IPS DF 6.9 (cell line): ENCODE measurements at regions not wholly inside any gene's neighbourhood (a gene's known extent, or its start where the extent isn't known, plus 50 kb on each side); places are given as distances from the start of the nearest gene placed in this dataset.
A peak's percentile ranks its signal among the peaks of the same experiment; 100 is the strongest.

Source experiments
- DNase-seq: peaks from one replicate; pipeline ENCODE4 v3.0.0-alpha.2; 2013; ENCODE audit warnings: low read depth, low spot score
- H3K27ac ChIP-seq: one replicate; pipeline ENCODE4 v1.5.1; 2013; ENCODE audit warnings: low read length, control low read depth
- H3K27me3 ChIP-seq: 2 replicates; pipeline ENCODE4 v1.6.1; 2013; ENCODE audit warnings: mild to moderate bottlenecking, low read length; ENCODE audit not compliant: control insufficient read depth, insufficient read depth
- H3K36me3 ChIP-seq: 2 replicates; pipeline ENCODE4 v1.6.1; 2013; ENCODE audit warnings: low read length; ENCODE audit not compliant: control insufficient read depth, insufficient read depth
- H3K4me1 ChIP-seq: 2 replicates; pipeline ENCODE4 v1.6.1; 2013; ENCODE audit warnings: low read length; ENCODE audit not compliant: control insufficient read depth, insufficient read depth
- H3K4me3 ChIP-seq: 2 replicates; pipeline ENCODE4 v1.5.1; 2013; ENCODE audit warnings: mild to moderate bottlenecking, low read length
- H3K9me3 ChIP-seq: 2 replicates; pipeline ENCODE4 v1.6.1; 2013; ENCODE audit warnings: low read length, inconsistent platforms; ENCODE audit not compliant: control insufficient read depth, insufficient read depth
- WGBS: extraction: QIAGEN DNeasy Blood & Tissue Kit; methylation state at CpG from one replicate; pipeline ENCODE4 v1.1.7; 2013; ENCODE audit warnings: mixed read lengths, missing lambda C conversion rate; ENCODE audit not compliant: insufficient read length, insufficient coverage; 5-methylcytosine and 5-hydroxymethylcytosine counted together

DNA sequence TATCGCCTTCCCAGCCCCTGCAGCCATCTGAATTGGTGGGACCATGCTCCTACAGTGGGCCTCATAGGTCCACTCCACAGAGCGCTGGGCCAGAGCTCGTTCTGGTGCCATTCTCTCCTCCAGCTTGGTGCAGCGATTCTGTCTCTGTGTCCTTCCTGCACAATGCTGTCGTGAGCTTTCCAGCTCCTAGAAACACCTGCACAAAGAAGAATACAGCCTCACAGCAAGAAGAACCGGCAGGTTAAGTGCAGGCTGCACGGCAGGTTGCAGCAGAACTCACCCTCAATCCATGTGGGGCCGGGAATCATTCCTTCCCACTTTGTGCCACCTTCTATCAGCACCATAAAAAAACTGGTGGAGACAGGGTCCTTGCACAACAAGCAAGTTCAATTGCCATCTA lies 101.2 kb upstream of the ENPP6 start:
- DNase-seq = no peak
- no peaks in the 10 kb centered on the region; the same call in 1 of the 2 replicates for H3K4me1 ChIP-seq
- WGBS = no CpG with 5 or more reads among the region's 8 CpGs
- no peak overlapping the region for H3K4me3 ChIP-seq
- no peaks in the 10 kb centered on the region for H3K36me3 ChIP-seq
- no peak overlapping the region for H3K27ac ChIP-seq
- no peaks in the 10 kb centered on the region for H3K27me3 ChIP-seq
- H3K9me3 ChIP-seq = no peaks in the 10 kb centered on the region

DNA sequence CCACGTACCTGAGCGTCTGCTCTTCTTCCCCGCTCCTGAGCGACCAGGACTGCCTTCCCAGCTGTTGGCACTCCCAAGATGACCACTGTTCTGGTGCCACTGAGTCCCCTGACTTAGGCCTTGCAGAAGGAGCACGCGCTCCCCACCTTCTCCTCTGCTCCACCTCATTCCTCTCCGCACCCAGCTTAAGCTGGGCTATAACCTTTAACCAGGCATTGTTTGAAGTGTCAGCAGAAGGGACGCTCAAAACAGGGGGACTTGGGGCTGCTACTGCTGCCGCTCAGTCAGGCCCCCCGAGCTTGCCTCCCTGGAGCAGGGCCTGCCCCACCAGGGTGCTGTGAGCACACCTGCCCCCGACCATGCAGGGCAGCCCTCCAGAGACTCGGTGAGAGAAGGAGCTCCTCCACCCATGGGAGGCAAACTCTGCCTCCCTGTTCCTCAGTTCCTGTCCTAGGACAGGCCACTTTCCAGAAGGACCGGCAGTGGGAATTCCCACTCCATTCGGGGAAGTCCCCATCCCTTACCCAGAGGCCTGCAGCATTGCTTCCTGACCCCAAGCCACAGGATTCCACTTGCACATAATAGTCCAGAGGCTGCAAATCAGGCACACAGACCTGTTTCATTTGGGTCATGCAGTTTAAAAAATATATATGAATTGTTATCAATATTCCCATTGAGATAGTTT lies 99.7 kb upstream of the ENPP6 start:
- no peak overlapping the region for H3K4me3 ChIP-seq
- no peaks in the 10 kb centered on the region for H3K36me3 ChIP-seq
- H3K4me1 ChIP-seq = no peaks in the 10 kb centered on the region; the same call in 1 of the 2 replicates
- no peak for DNase-seq
- H3K27me3 ChIP-seq = no peaks in the 10 kb centered on the region
- no peaks in the 10 kb centered on the region for H3K9me3 ChIP-seq
- WGBS = no CpG with 5 or more reads among the region's 14 CpGs
- no peak overlapping the region for H3K27ac ChIP-seq

DNA sequence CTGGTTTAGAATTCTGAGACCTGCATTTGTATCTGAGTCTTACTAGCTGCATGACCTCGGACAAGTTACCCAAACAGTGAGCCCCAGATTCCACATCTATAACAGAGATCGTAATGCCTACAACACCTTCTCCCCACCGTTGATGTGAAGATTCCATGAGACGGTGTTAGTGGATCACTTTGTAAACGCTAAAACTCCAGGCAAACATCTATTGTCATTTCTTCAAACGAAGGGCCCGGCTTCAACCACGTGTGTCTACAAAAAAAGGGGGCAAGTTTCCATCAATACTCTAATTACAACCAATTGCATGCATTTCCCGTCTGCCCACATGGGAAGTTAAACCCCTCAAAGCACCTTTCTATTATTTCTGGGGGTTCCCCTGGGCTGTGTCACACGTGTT lies 99.1 kb upstream of the ENPP6 start:
- no peaks in the 10 kb centered on the region for H3K36me3 ChIP-seq
- no peaks in the 10 kb centered on the region for H3K9me3 ChIP-seq
- H3K4me3 ChIP-seq = no peak overlapping the region
- WGBS = no CpG with 5 or more reads among the region's 10 CpGs
- no peaks in the 10 kb centered on the region for H3K27me3 ChIP-seq
- no peaks in the 10 kb centered on the region; the same call in 1 of the 2 replicates for H3K4me1 ChIP-seq
- no peak overlapping the region for H3K27ac ChIP-seq
- DNase-seq = no peak

- no peak for DNase-seq
- Histone ChIP-seq H3K4me1 (no peaks in the 10 kb centered on the region; the same call in 1 of the 2 replicates), H3K27me3 (no peaks in the 10 kb centered on the region), H3K9me3 (no peaks in the 10 kb centered on the region), H3K27ac (no peak overlapping the region), H3K4me3 (no peak overlapping the region), H3K36me3 (no peaks in the 10 kb centered on the region)
- WGBS = no CpG with 5 or more reads among the region's 8 CpGs
Observed at GRCh38 chr4:184315675-184316359, 98.1 kb upstream of the ENPP6 start.

DNA sequence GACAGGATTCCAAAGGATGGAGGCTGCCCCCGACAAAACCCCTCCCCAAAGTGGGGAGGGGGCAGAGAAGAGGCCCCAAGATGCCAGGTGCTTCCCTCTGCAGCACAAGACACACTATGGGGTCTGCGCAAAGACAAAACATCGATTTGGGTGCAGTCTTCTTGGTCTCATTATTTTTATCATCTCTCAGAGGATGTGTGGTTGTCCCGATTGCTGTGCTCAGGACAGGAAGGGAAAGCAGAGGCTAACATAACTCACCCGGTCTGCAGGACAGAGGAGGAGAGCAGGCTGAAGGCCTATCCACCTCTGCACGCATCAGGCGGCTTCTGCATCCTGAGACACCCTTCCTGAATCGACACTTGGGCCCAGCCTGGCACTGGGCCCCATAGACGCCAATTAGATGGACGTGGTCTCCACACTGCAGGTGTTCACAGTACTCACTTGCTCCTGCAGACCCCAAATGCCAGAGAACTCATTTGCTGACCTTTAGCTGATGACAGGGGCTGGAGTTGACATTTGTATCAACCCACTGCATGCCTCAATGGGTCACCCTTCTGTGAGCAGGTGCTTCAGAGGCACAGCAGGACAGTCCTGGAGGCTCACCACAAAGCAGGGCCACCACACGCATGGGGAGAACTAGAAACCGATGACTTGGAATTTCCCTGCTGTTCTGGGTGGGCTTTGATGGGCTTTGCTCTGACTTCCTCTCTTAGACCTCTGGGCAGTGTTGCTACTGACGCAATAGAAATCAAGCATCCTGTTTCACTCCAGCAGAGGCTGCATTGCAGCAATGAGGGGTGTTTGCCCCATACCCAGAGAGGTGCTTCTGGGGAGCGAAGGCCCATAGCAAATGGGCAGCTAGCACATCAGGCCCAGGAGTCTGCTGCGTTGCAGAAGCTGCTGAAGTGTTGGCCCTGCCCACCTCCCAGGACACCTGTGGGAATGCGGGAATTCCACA lies 96.3 kb upstream of the ENPP6 start:
- Histone ChIP-seq H3K4me3 (no peak overlapping the region), H3K27ac (no peak overlapping the region), H3K9me3 (no peaks in the 10 kb centered on the region), H3K36me3 (no peaks in the 10 kb centered on the region), H3K27me3 (no peaks in the 10 kb centered on the region), H3K4me1 (no peaks in the 10 kb centered on the region; the same call in 1 of the 2 replicates)
- WGBS = no CpG with 5 or more reads among the region's 16 CpGs
- no peak for DNase-seq

DNA sequence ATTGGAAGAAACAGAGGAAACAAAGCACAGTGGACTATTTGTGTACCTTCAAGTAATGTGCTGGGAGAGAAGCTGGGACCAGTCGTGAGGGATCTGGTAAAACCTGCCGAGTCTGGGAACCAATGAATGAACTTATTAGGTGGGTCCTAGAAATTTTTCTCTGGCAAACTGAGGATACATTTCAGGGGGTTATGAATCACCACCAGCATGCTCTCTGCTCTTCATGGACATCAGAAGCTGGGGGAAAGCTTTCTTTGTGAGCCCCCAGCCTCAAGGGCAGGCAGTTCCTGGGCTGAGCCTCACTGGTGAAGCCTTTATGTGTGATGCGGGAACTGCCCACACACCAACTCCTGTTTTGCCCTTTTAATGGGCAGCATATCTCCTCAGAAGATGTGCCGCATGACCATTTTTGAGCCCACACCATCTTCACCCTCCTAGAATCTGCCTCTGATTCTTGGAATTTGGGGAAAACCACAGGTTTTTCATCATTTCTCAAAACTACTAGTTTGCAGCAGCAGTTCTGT lies 95.4 kb upstream of the ENPP6 start:
- Histone ChIP-seq H3K27ac (no peak overlapping the region), H3K4me3 (no peak overlapping the region), H3K9me3 (no peaks in the 10 kb centered on the region), H3K27me3 (no peaks in the 10 kb centered on the region), H3K4me1 (no peaks in the 10 kb centered on the region; the same call in 1 of the 2 replicates), H3K36me3 (no peaks in the 10 kb centered on the region)
- no CpG with 5 or more reads among the region's 4 CpGs for WGBS
- DNase-seq = no peak

- Histone ChIP-seq H3K27me3 (no peaks in the 10 kb centered on the region), H3K4me1 (no peaks in the 10 kb centered on the region; the same call in 1 of the 2 replicates), H3K4me3 (no peak overlapping the region), H3K36me3 (no peaks in the 10 kb centered on the region), H3K27ac (no peak overlapping the region), H3K9me3 (no peaks in the 10 kb centered on the region)
- no CpG with 5 or more reads among the region's 3 CpGs for WGBS
- no peak for DNase-seq
Observed at GRCh38 chr4:184312126-184312525, 94.5 kb upstream of the ENPP6 start.

- H3K4me1 ChIP-seq = no peaks in the 10 kb centered on the region; the same call in 1 of the 2 replicates
- DNase-seq = no peak
Observed at GRCh38 chr4:184310881-184311709, 93.4 kb upstream of the ENPP6 start.

DNA sequence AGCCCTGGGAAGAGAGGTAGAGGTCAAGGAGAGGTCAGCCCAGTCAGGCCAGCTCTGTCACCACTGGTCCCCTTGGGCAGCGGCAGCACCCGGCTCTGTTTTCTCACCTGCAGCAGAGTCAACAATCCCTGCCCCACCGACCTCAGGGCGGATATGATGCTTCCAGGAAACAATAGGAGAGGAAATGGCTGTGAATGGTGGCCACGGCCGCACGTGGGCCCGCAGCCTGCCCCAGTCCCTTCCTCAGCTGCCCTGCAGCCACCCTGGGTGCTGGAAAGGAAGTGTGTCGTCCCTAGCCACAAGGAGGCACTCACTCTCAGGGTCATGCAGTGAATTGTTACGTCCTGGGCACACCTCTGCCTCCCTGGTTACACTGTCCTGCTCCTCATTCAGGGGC lies 92.5 kb upstream of the ENPP6 start:
- DNase-seq = peak; percentile 25
- no peaks in the 10 kb centered on the region for H3K36me3 ChIP-seq
- no peaks in the 10 kb centered on the region for H3K9me3 ChIP-seq
- H3K27ac ChIP-seq = no peak overlapping the region
- no CpG with 5 or more reads among the region's 10 CpGs for WGBS
- no peak overlapping the region for H3K4me3 ChIP-seq
- H3K27me3 ChIP-seq = no peaks in the 10 kb centered on the region
- no peaks in the 10 kb centered on the region; the same call in 1 of the 2 replicates for H3K4me1 ChIP-seq

More at GRCh38 chr4:184310881-184311709, 93.4 kb upstream of the ENPP6 start:
- Histone ChIP-seq H3K9me3 (no peaks in the 10 kb centered on the region), H3K27ac (no peak overlapping the region), H3K27me3 (no peaks in the 10 kb centered on the region), H3K4me3 (no peak overlapping the region), H3K36me3 (no peaks in the 10 kb centered on the region)
- no CpG with 5 or more reads among the region's 14 CpGs for WGBS
